ENCODE measurements at regions not wholly inside any gene's neighbourhood (a gene's known extent, or its start where the extent isn't known, plus 50 kb on each side); places are given as distances from the start of the nearest gene placed in this dataset.

DNA sequence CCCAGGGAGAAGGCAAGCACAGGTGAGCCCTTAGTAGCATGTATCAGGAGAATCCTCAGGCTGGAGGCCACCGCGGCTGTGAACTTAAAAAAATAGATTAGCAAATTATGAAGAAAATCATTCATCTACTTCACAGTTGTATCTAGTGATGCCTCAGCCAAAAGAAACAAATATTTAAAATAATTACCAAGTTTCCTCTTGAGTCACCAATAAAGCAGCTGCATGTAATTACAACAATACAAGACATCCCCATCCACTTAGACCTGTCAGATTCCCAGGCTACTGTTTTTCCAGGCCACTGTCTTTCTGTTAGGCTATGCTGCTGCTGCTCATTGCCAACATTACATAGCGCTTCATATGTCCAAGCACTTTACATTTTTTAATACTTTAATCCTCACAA is 54.6 kb upstream of the PHLPP1 start:
- H3K56ac ChIP-seq (ENCODE audit: extremely low read depth, insufficient read depth, low read length), result no peak overlapping the region
- no peak overlapping the region for H2BK5ac ChIP-seq (ENCODE audit: low read depth, low read length, poor library complexity, severe bottlenecking)
- no TSS peak for BruUV-seq (replicated peaks)
- no peak overlapping the region for H2AK9ac ChIP-seq (replicated peaks; ENCODE audit: low read depth, low read length, poor library complexity)
- no peak overlapping the region for H3K4ac ChIP-seq (ENCODE audit: low read depth, low read length)
- 0 out of 2 replicates have a peak, but pooled peaks cover 2% of the 10 kb centered on the region for H3K9me1 ChIP-seq (ENCODE audit: insufficient read depth, low read length)
- no peak overlapping the region for H2BK120ac ChIP-seq (ENCODE audit: low read depth, low read length)
- H2BK20ac ChIP-seq (ENCODE audit: low read depth, low read length), result no peak overlapping the region
- ChIA-PET CTCF (interaction anchor here (0.5 kb wide), 1 partner anchor 130 kb away, joined by 4 read pairs; no protein-coding TSS in a partner anchor), POLR2A (ENCODE audit: unreplicated experiment) (no interaction called here)
- no peak overlapping the region for H2AFZ ChIP-seq (replicated peaks; ENCODE audit: low read length, poor library complexity)
- H3K23ac ChIP-seq (ENCODE audit: low read depth, low read length), result no peak overlapping the region
- no peak overlapping the region for H4K5ac ChIP-seq (ENCODE audit: low read depth, low read length)
- H3K4me1 ChIP-seq (ENCODE audit: control insufficient read depth, insufficient read depth, low read length), result no peaks in the 10 kb centered on the region
- no peak for DNase-seq
- H3K14ac ChIP-seq (replicated peaks; ENCODE audit: low read depth, low read length), result no peak overlapping the region
- no peak overlapping the region for H4K91ac ChIP-seq (ENCODE audit: insufficient read depth, low read depth, low read length)
- dilution Hi-C loops (cut with HindIII; ENCODE audit: low sequenced_read_pairs, unreplicated experiment), result no loop called here
- H3K9me3 ChIP-seq (ENCODE audit: control insufficient read depth, insufficient read depth, low read length), result no peaks in the 10 kb centered on the region
- H3K18ac ChIP-seq (ENCODE audit: low read depth, low read length), result no peak overlapping the region
- in situ Hi-C loops (cut with MboI; ENCODE audit: low sequenced_read_pairs), result no loop called here
- no peak overlapping the region for H2BK15ac ChIP-seq (ENCODE audit: low read depth, low read length)
- H3K9ac ChIP-seq (ENCODE audit: low read depth, low read length), result no peak overlapping the region
- intact Hi-C loops (cut with micrococcal nuclease), result no loop called here
- H3K27me3 ChIP-seq (ENCODE audit: control insufficient read depth, insufficient read depth, low read length), result no peaks in the 10 kb centered on the region
- no peak overlapping the region for H3K4me2 ChIP-seq (ENCODE audit: low read depth, low read length)
- no peaks in the 10 kb centered on the region for H3K79me1 ChIP-seq (ENCODE audit: low read depth in 1 of 2, low read length in 2 of 2)
- no peak overlapping the region for H3K4me3 ChIP-seq (ENCODE audit: insufficient read depth, low read depth, low read length)
- TF ChIP-seq MAZ (IDR thresholded peaks at IDR 0.05; ENCODE audit: borderline replicate concordance, low read depth, low read length) (no peak), CHD1 (IDR thresholded peaks at IDR 0.05; ENCODE audit: low read depth, low read length) (no peak), POLR2A (IDR thresholded peaks at IDR 0.05; ENCODE audit: low read depth, low read length) (no peak), MAFK (IDR thresholded peaks at IDR 0.05; ENCODE audit: low read depth, low read length) (no peak), FOS (IDR thresholded peaks at IDR 0.05; ENCODE audit: low read depth, low read length) (no peak), SMC3 (IDR thresholded peaks at IDR 0.05; ENCODE audit: low read depth, low read length) (no peak), NFE2L2 (IDR thresholded peaks at IDR 0.05; ENCODE audit: low read depth, low read length) (no peak), USF2 (IDR thresholded peaks at IDR 0.05; ENCODE audit: low read depth, low read length) (no peak), RCOR1 (IDR thresholded peaks at IDR 0.05; ENCODE audit: insufficient replicate concordance, low read length) (no peak), ELK1 (IDR thresholded peaks at IDR 0.05; ENCODE audit: borderline replicate concordance, low read depth, low read length) (no peak), RAD21 (IDR thresholded peaks at IDR 0.05; ENCODE audit: low read length) (no peak)
- H4K20me1 ChIP-seq (ENCODE audit: insufficient read depth, low read length), result no peaks in the 10 kb centered on the region
- H3K27ac ChIP-seq (ENCODE audit: insufficient read depth, low read length), result no peak overlapping the region
- no CpG with 5 or more reads among the region's 3 CpGs for WGBS, 2 experiments (ENCODE audit: extremely low coverage in 2 of 2, insufficient read length in 1 of 2)
- H2AK5ac ChIP-seq (ENCODE audit: low read depth, low read length), result no peak overlapping the region
- no peaks in the 10 kb centered on the region for H3K36me3 ChIP-seq (ENCODE audit: control insufficient read depth, insufficient read depth, low read length)
- no peak for ATAC-seq (ENCODE audit: low read depth)
- no peak overlapping the region for H4K8ac ChIP-seq (ENCODE audit: low read depth in 2 of 2, low read length in 2 of 2)

All from IMR-90 (cell line).